SK-N-SH (cell line): ENCODE measurements at regions not wholly inside any gene's neighbourhood (a gene's known extent, or its start where the extent isn't known, plus 50 kb on each side); places are given as distances from the start of the nearest gene placed in this dataset.

ENCODE experiments used
- CTCF ChIA-PET: fragments of 300-600, 350-600 bp; formaldehyde crosslinking; extraction: SDS; loops from one replicate; lab custom pipeline; 2021; lab: Yijun Ruan, JAX
- POLR2A ChIA-PET: fragments of 350-600 bp; sonication (Branson Sonifier 250); formaldehyde crosslinking; extraction: SDS; loops from one replicate; lab custom pipeline; 2020; ENCODE audit warnings: antibody characterized with exemption, inconsistent platforms; lab: Yijun Ruan, JAX
- DNase-seq: peaks from one replicate; pipeline ENCODE4 v3.0.0; 2012
- H2AFZ ChIP-seq: fragments of 200-600 bp; sonication (generic); 2 replicates; pipeline ENCODE4 v1.8.1; 2016; ENCODE audit warnings: antibody characterized with exemption, mild to moderate bottlenecking, low read depth
- H3F3A ChIP-seq: fragments of 200-600 bp; sonication (generic); replicated peaks from 2 replicates; pipeline ENCODE3; 2016; ENCODE audit warnings: antibody characterized with exemption, mild to moderate bottlenecking; ENCODE audit not compliant: insufficient read depth
- H3K27ac ChIP-seq, 2 experiments: fragments of 200-500 bp in 1 of 2; fragments of 200-600 bp in 1 of 2; sonication (Bioruptor generic) in 1 of 2; sonication (generic), shearing (Covaris generic) in 1 of 2; 2 replicates each; pipeline versions ENCODE4 v1.5.1 to v1.6.1; 2014 to 2016; ENCODE audit warnings: low read depth in 2 of 2, inconsistent platforms in 1 of 2, low read length in 1 of 2, mild to moderate bottlenecking in 1 of 2, mixed read lengths in 1 of 2
- H3K27me3 ChIP-seq: fragments of 200-600 bp; sonication (generic), shearing (Covaris generic); 2 replicates; pipeline ENCODE4 v1.6.1; 2016; ENCODE audit warnings: mixed run types; ENCODE audit not compliant: insufficient read depth
- H3K36me3 ChIP-seq, 2 experiments: fragments of 200-500 bp in 1 of 2; fragments of 200-600 bp in 1 of 2; sonication (Bioruptor generic) in 1 of 2; sonication (generic) in 1 of 2; replicated peaks in 1 of 2; 2 replicates each; pipeline versions ENCODE3 to v1.5.1; 2014 to 2016; ENCODE audit warnings: low read length in 1 of 2, mild to moderate bottlenecking in 1 of 2; ENCODE audit not compliant: insufficient read depth in 2 of 2, control insufficient read depth in 1 of 2
- H3K4me1 ChIP-seq, 2 experiments: fragments of 200-500 bp in 1 of 2; fragments of 200-600 bp in 1 of 2; sonication (Bioruptor generic) in 1 of 2; sonication (generic), shearing (Covaris generic) in 1 of 2; 2 replicates each; pipeline versions ENCODE4 v1.5.1 to v1.6.1; 2014 to 2016; ENCODE audit warnings: low read depth in 1 of 2, low read length in 1 of 2, mixed run types in 1 of 2; ENCODE audit not compliant: insufficient read depth in 2 of 2, control insufficient read depth in 1 of 2
- H3K4me2 ChIP-seq: fragments of 200-600 bp; sonication (generic), shearing (Covaris generic); 2 replicates; pipeline ENCODE4 v1.6.1; 2017; ENCODE audit warnings: mixed run types
- H3K4me3 ChIP-seq, 2 experiments: fragments of 200-500 bp in 1 of 2; fragments of 200-600 bp in 1 of 2; sonication (Bioruptor generic) in 1 of 2; sonication (generic), shearing (Covaris generic) in 1 of 2; 2 replicates each; pipeline versions ENCODE4 v1.5.1 to v1.8.1; 2014 to 2016; ENCODE audit warnings: low read depth in 2 of 2, inconsistent platforms in 1 of 2, low read length in 1 of 2, mild to moderate bottlenecking in 1 of 2, mixed read lengths in 1 of 2, moderate library complexity in 1 of 2
- H3K79me2 ChIP-seq: fragments of 200-600 bp; sonication (generic); 2 replicates; pipeline ENCODE4 v1.8.1; 2017; ENCODE audit warnings: mild to moderate bottlenecking; ENCODE audit not compliant: insufficient read depth
- H3K9ac ChIP-seq: fragments of 200-600 bp; sonication (generic); 2 replicates; pipeline ENCODE4 v1.6.1; 2017; ENCODE audit warnings: mixed run types
- H3K9me2 ChIP-seq: fragments of 200-600 bp; sonication (generic); 2 replicates; pipeline ENCODE4 v1.6.1; 2017; ENCODE audit warnings: mixed run types
- H3K9me3 ChIP-seq: fragments of 200-600 bp; sonication (generic); 2 replicates; pipeline ENCODE4 v1.6.1; 2017; ENCODE audit warnings: mixed run types, mild to moderate bottlenecking, moderate library complexity
- H4K20me1 ChIP-seq: fragments of 200-600 bp; sonication (generic); 2 replicates; pipeline ENCODE4 v1.6.1; 2017; ENCODE audit warnings: mild to moderate bottlenecking, mixed run types; ENCODE audit not compliant: insufficient read depth
- CHD2 ChIP-seq: fragments of 150-350 bp; IDR thresholded peaks from 2 replicates; pipeline ENCODE4 v1.6.1; 2018; ENCODE audit warnings: low read length; ENCODE audit not compliant: partially characterized antibody
- EP300 ChIP-seq, 2 experiments: IDR thresholded peaks; 2 replicates each; pipeline versions ENCODE4 v1.4.0 to v1.6.1; 2012; ENCODE audit warnings: borderline replicate concordance in 1 of 2, low read depth in 1 of 2, low read length in 1 of 2
- EZH2phosphoT487 ChIP-seq: fragments of 200-600 bp; sonication (generic); IDR thresholded peaks from 2 replicates; pipeline ENCODE4 v1.6.1; 2017; ENCODE audit warnings: low read depth, mixed run types, mild to moderate bottlenecking, antibody characterized with exemption, moderate library complexity, borderline replicate concordance
- GATA2 ChIP-seq: sonication (generic); formaldehyde crosslinking; IDR thresholded peaks from 2 replicates; pipeline ENCODE4 v1.5.0; 2020; ENCODE audit warnings: mild to moderate bottlenecking, missing genetic modification reagents
- MXI1 ChIP-seq: IDR thresholded peaks from 2 replicates; pipeline ENCODE4 v1.6.1; 2012; ENCODE audit warnings: mild to moderate bottlenecking, low read depth, low read length, improper control_type of control experiment
- NFIC ChIP-seq: IDR thresholded peaks from 2 replicates; pipeline ENCODE4 v1.4.0; 2012; ENCODE audit warnings: borderline replicate concordance
- PBX3 ChIP-seq: IDR thresholded peaks from 2 replicates; pipeline ENCODE4; 2012
- RAD21 ChIP-seq: IDR thresholded peaks from 2 replicates; pipeline ENCODE4 v1.6.1; 2012; ENCODE audit warnings: mild to moderate bottlenecking, low read length
- RCOR1 ChIP-seq: fragments of 150-350 bp; IDR thresholded peaks from 2 replicates; pipeline ENCODE4 v1.6.1; 2017; ENCODE audit warnings: antibody characterized with exemption, low read length
- RFX5 ChIP-seq: IDR thresholded peaks from 2 replicates; pipeline ENCODE4 v1.6.1; 2012; ENCODE audit warnings: mild to moderate bottlenecking, improper control_type of control experiment, low read length
- SIN3A ChIP-seq: IDR thresholded peaks from 2 replicates; pipeline ENCODE4 v1.6.1; 2012; ENCODE audit warnings: low read depth, mild to moderate bottlenecking, low read length, moderate library complexity, borderline replicate concordance
- SMC3 ChIP-seq: IDR thresholded peaks from 2 replicates; pipeline ENCODE4 v1.6.1; 2012; ENCODE audit warnings: low read depth, low read length, improper control_type of control experiment
- TCF12 ChIP-seq: IDR thresholded peaks from 2 replicates; pipeline ENCODE4 v1.4.0; 2012
- WGBS: methylation state at CpG from one replicate; pipeline ENCODE4 v1.1.6; 2017; ENCODE audit warnings: low lambda C conversion rate; 5-methylcytosine and 5-hydroxymethylcytosine counted together
- TF ChIP-seq, protein P1 (sequence below): fragments of 150-350 bp; IDR thresholded peaks from 2 replicates; pipeline ENCODE4 v1.6.1; 2016; ENCODE audit warnings: mild to moderate bottlenecking, low read depth, low read length

GRCh38 chr20:10129749-10130148 lies 88.9 kb upstream of the SNAP25 start (continued):
- TF ChIP-seq RCOR1 (no peak), CHD2 (no peak), SMC3 (no peak), EZH2phosphoT487 (no peak), TCF12 (no peak), RFX5 (no peak), SIN3A (no peak)
- TF ChIP-seq, protein P1, sequence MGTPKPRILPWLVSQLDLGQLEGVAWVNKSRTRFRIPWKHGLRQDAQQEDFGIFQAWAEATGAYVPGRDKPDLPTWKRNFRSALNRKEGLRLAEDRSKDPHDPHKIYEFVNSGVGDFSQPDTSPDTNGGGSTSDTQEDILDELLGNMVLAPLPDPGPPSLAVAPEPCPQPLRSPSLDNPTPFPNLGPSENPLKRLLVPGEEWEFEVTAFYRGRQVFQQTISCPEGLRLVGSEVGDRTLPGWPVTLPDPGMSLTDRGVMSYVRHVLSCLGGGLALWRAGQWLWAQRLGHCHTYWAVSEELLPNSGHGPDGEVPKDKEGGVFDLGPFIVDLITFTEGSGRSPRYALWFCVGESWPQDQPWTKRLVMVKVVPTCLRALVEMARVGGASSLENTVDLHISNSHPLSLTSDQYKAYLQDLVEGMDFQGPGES = no peak

GRCh38 chr20:10131732-10132345 lies 86.8 kb upstream of the SNAP25 start:
- Histone ChIP-seq H3K4me2 (no peak overlapping the region), H2AFZ (0 out of 2 replicates have a peak overlapping the region, but pooled peaks have one; percentile 20)

More at GRCh38 chr20:10131732-10132345, 86.8 kb upstream of the SNAP25 start:
- WGBS = 22% methylated on average over 3 of the region's 8 CpGs
- Histone ChIP-seq H3K4me3 (no peak overlapping the region), H3K27ac (peak overlapping the region in 1 of 2 experiments; percentile 72; a peak in 2 of 4 replicates), H3K4me1 (peaks cover 4 to 27% of the 10 kb centered on the region in 2 experiments; a peak in 2 of 4 replicates), H3K27me3 (no peaks in the 10 kb centered on the region), H3K36me3 (no peaks in the 10 kb centered on the region), H3F3A (no peaks in the 10 kb centered on the region), H3K9ac (no peak overlapping the region), H3K9me2 (no peaks in the 10 kb centered on the region), H4K20me1 (no peaks in the 10 kb centered on the region), H3K79me2 (no peaks in the 10 kb centered on the region), H3K9me3 (no peaks in the 10 kb centered on the region)
- ChIA-PET POLR2A (interaction anchor here (0.8 to 1.0 kb wide), 2 partner anchors 87 to 97 kb away, joined by 3 read pairs; partner anchors contain the start of genes ANKEF1 and SNAP25), CTCF (interaction anchor here (1.0 to 2.1 kb wide), 3 partner anchors 9 to 152 kb away, joined by 3 to 8 read pairs (median 5); no protein-coding TSS in a partner anchor)
- TF ChIP-seq MXI1 = no peak
- TF ChIP-seq CHD2 = peak; percentile 29
- TF ChIP-seq NFIC = peak; percentile 86
- TF ChIP-seq EZH2phosphoT487 = no peak
- TF ChIP-seq PBX3 = peak; percentile 17; the same call in 1 of the 2 replicates
- peak; percentile 25; the same call in 1 of the 2 replicates for TF ChIP-seq TCF12
- peak; percentile 39; the same call in 1 of the 2 replicates for TF ChIP-seq GATA2 (CRISPR knock-in tag)
- peak; percentile 30 for TF ChIP-seq RAD21
- TF ChIP-seq EP300 (IDR thresholded peaks at IDR 0.05; ENCODE audit: borderline replicate concordance in 1 of 2, low read depth in 1 of 2, low read length in 1 of 2) = peak in 1 of 2 experiments; percentile 13; a peak in 1 of 4 replicates
- TF ChIP-seq RCOR1 = peak; percentile 70; the same call in 1 of the 2 replicates
- peak; percentile 80 for DNase-seq
